ENCODE measurements at regions not wholly inside any gene's neighbourhood (a gene's known extent, or its start where the extent isn't known, plus 50 kb on each side); places are given as distances from the start of the nearest gene placed in this dataset.
A peak's percentile ranks its signal among the peaks of the same experiment; 100 is the strongest.

GRCh38 chr2:12828980-12829379 is 112.2 kb downstream of the TRIB2 start:
- no peak for ATAC-seq

- ATAC-seq = no peak
These were observed 114.3 kb downstream of the TRIB2 start for GRCh38 chr2:12831016-12831415.

GRCh38 chr2:12834239-12834638 is 117.5 kb downstream of the TRIB2 start:
- ATAC-seq = no peak

- ATAC-seq = no peak
These were observed 119.0 kb downstream of the TRIB2 start for GRCh38 chr2:12835733-12836132.

GRCh38 chr2:12839339-12839738 is 122.6 kb downstream of the TRIB2 start:
- ATAC-seq = no peak

GRCh38 chr2:12841021-12841420 is 124.3 kb downstream of the TRIB2 start:
- ATAC-seq = no peak

- no peak for ATAC-seq
These were observed 126.2 kb downstream of the TRIB2 start for GRCh38 chr2:12842917-12843316.

GRCh38 chr2:12844511-12844910 is 127.8 kb downstream of the TRIB2 start:
- no peak for ATAC-seq

GRCh38 chr2:12847694-12848575 is 131.2 kb downstream of the TRIB2 start:
- no peak for ATAC-seq

GRCh38 chr2:12852135-12852534 is 135.4 kb downstream of the TRIB2 start:
- ATAC-seq = no peak

- no peak for ATAC-seq
These were observed 137.3 kb downstream of the TRIB2 start for GRCh38 chr2:12854001-12854530.

GRCh38 chr2:12855508-12855907 is 138.8 kb downstream of the TRIB2 start:
- ATAC-seq = peak; percentile 65 to 74

- ATAC-seq = peak; percentile 54 to 59
These were observed 140.3 kb downstream of the TRIB2 start for GRCh38 chr2:12856934-12857601.

GRCh38 chr2:12857891-12858290 is 141.2 kb downstream of the TRIB2 start:
- no peak for ATAC-seq

GRCh38 chr2:12858786-12859185 is 142.1 kb downstream of the TRIB2 start:
- ATAC-seq = no peak

GRCh38 chr2:12861344-12861930 is 144.7 kb downstream of the TRIB2 start:
- peak; percentile 36 to 73 for ATAC-seq

GRCh38 chr2:12862541-12862940 is 145.8 kb downstream of the TRIB2 start:
- no peak for ATAC-seq

GRCh38 chr2:12863937-12864336 is 147.2 kb downstream of the TRIB2 start:
- ATAC-seq = no peak

GRCh38 chr2:12867631-12868287 is 151.0 kb downstream of the TRIB2 start:
- no peak for ATAC-seq

GRCh38 chr2:12870692-12871091 is 154.0 kb downstream of the TRIB2 start:
- no peak for ATAC-seq

GRCh38 chr2:12871694-12872315 is 155.1 kb downstream of the TRIB2 start:
- no peak for ATAC-seq

GRCh38 chr2:12877761-12878160 is 161.0 kb downstream of the TRIB2 start:
- no peak for ATAC-seq

Measured in activated CD4-positive, CD25-positive, alpha-beta regulatory T cell treated with anti-CD3 and anti-CD28 coated beads, Interleukin-2, amount 50 U/mL, for 24 hours (primary cell).